NT2/D1 (cell line): ENCODE measurements at regions not wholly inside any gene's neighbourhood (a gene's known extent, or its start where the extent isn't known, plus 50 kb on each side); places are given as distances from the start of the nearest gene placed in this dataset.

Experiments
- SUZ12 ChIP-seq: IDR thresholded peaks from 2 replicates; pipeline ENCODE4 v1.6.1; 2011; ENCODE audit not compliant: insufficient read length, insufficient read depth; ENCODE audit errors: extremely low read depth
- YY1 ChIP-seq: IDR thresholded peaks from 2 replicates; pipeline ENCODE4 v1.6.1; 2011; ENCODE audit not compliant: insufficient read length, insufficient read depth
- ZNF274 ChIP-seq: IDR thresholded peaks from 2 replicates; pipeline ENCODE4 v1.6.1; 2011; ENCODE audit warnings: mild to moderate bottlenecking, low read depth, low read length

DNA sequence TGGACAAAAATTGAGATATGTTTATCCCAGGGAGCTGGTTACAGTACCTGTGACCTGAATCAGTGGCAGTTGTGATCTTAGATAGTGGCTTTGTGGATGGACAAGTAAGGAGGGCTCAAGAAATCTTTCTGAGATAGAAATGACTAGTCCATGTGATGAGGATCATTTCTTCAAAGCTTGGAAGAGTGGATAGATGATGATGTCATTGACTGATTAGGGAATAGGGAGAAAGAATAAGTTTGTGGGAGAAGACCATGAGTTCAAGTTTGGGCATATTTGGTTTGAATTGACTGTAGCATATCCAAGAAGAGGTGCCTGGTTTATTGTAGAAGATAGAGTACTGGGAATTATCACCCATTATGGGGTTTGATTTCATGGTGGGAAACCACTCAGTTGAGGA is 336.7 kb upstream of the PRICKLE1 start:
- TF ChIP-seq SUZ12 (no peak), YY1 (no peak), ZNF274 (no peak)
